Left hindlimb (tissue), 1 donor: ENCODE measurements at regions not wholly inside any gene's neighbourhood (a gene's known extent, or its start where the extent isn't known, plus 50 kb on each side); places are given as distances from the start of the nearest gene placed in this dataset.
"Not testable (repeated sequence)": the region's sequence is repeated elsewhere in the genome, so short reads cannot be mapped to it uniquely, and the experiment has no call there.

ENCODE experiments used
- DNase-seq: peaks from one replicate; pipeline ENCODE4 v3.0.0-alpha.2; 2018

- DNase-seq, result no peak
Measured at GRCh38 chr13:111064661-111065060, 50.4 kb upstream of the ARHGEF7 start.

DNA sequence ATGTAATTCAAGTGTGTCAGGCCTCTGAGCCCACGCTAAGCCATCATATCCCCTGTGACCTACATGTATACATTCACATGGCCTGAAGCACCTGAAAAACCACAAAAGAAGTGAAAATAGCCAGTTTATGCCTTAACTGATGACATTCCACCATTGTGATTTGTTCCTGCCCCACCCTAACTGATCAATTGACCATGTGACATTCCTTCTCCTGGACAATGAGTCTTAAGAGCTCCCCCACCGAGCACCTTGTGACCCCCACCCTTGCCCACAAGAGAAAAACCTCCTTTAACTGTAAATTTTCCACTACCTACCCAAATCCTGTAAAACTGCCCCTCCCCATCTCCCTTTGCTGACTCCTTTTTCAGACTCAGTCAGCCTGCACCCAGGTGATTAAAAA, 52.1 kb upstream of the ARHGEF7 start:
- DNase-seq, result no peak

GRCh38 chr13:111062305-111062704, 52.8 kb upstream of the ARHGEF7 start:
- no peak for DNase-seq

- no peak for DNase-seq
Measured at GRCh38 chr13:111061358-111062045, 53.6 kb upstream of the ARHGEF7 start.

GRCh38 chr13:111060237-111060919, 54.7 kb upstream of the ARHGEF7 start:
- DNase-seq, result no peak

DNA sequence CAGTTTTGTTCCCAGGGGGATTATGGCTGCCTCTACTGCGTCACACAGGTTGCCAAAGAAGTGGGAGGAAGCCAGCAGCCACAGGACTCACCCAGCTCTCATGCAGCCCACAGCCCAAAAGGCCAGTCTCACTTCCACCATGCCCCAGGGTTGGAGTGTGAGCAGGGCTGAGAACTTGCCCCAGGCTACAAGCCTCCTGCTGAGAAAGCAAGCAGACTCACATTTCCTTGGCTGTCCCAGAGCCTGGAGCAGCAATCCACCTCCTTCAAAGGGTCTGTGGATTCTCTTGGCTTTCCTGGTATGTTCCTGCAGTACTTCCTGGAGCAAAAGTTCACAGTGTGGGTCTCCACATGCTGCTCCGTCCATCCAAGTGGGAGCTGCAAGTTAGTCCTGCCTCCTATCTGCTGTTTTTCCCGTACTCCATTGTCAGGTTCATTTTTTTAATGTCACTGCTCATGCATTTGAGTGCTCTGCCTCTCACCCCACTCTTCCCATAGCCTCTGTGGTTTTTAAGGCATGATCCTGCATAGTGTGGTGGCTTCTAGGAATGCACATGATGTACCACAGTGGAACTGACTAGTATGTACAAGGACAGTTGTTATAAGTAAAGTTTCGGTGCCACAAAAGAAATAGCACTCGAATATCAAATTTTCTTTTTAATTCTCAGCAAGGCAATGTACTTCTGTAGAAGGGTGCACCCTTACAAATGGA, 56.2 kb upstream of the ARHGEF7 start:
- DNase-seq, result no peak

DNA sequence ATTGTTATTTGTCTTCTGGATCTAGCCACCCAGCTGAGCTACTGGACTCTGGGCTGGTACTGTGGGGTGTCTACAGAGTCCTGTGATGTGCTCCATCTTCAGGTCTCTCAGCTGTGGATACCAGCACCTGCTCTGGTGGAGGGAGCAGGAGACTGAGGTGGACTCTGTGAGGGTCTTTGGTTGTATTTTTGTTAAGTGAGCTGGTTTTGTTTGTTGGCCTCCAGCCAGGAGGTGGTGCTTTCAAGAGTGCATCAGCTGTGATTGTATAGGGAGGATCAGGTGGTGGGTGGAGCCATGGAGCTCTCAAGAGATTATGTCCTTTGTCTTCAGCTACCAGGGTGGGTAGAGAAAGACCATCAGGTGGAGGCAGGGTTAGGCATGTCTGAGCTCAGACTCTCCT, 56.8 kb upstream of the ARHGEF7 start:
- not testable (repeated sequence) for DNase-seq

GRCh38 chr13:111051726-111052232, 63.3 kb upstream of the ARHGEF7 start:
- not testable (repeated sequence) for DNase-seq

DNA sequence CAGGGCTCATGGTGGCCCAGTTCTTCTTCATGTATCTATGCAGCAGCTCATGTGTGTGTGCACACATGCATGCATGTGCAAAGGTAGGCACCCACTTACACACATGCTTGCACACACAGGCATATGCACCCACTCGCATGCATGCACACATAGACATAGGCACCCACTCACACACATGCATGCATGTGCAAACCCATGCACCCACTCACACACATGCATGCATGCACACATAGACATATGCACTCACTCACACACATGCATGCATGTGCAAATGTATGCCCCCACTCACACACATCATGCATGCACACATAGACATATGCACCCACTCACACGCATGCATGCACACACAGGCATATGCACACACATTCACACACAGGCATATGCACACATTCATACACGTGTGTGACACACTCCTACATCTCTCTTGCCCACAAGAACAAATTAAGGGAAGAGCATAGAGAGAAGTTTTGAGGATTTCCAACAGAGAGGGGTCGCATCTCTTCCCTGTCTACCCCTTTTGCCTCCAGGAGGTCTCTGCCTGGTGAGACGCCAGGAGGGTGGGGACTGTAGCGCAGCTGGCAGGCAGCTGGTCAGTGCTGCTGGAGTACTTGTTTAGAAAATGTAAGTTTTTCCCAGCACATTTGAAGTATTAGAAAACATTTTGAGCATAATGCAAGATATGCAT, 63.9 kb upstream of the ARHGEF7 start:
- DNase-seq, result no peak

DNA sequence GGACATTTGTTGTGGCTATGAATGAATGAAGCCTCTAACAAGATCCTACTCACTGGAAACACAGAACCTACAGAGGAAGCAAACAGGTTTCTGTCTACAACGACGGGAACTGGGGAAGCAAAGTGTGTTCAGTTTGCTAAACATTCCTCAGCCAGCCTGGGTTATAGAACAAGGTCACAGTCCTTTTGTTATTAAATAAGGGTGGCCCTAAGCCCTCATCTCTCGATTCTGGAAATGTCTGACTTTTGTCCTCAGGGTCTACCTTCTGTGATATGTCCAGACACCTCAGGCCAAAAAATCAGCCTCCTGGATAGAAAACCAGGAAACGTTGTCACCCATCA, 64.6 kb upstream of the ARHGEF7 start:
- no peak for DNase-seq

DNA sequence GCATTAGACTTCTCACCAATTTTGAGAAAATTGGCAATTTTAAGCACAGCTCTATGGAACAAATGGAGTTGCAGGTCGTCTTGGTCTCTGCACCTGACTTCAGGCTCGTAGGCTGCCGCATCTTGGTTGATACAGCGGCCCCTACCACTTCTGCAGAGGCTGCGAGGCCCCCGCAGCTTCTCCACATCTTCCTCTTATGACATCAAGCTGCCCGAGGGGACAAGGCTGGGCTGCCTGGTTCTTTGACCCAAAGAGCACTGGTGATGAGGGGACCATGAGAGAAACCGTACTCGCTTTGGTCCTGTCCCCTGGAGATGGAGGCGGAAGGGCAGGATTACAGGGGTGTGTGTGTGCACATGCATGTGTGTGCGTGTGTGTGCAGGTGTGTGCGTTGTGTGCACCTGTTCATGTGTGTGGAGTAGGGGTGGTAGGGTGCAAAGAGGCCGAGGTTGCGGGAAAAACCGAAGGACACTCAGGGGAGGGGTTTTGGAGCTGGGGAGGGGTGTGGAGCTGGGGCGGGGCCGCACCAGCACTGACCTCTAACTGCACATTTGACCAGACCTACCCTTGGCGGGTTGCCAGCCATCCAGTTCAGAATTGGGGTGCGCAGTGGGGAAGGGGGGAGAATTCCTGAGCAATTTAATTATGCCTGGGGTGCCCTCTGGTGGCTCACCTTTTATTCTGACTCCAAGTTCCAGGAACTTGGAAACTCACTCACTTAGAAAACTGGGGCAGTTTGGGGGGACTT, 65.1 kb upstream of the ARHGEF7 start:
- DNase-seq, result no peak

- no peak for DNase-seq
Measured at GRCh38 chr13:111048387-111048786, 66.7 kb upstream of the ARHGEF7 start.

DNA sequence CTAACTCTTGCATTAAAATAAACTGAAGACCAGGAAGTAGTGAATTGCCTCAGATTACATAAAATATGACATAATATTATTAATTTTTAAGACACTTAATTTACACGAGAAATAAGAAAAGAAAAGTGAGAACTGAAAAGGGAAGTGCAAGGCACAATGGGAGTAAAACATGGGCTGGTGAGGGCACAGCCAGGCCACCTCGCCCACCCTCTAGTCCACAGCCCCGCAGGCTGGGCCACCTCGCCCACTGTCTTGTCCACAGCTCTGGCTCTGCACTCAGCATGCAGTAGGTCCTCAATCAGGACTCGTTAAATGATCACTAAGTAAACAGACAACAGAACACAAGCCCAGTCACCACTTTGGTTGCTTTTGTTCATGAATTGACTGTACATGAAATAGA, 67.8 kb upstream of the ARHGEF7 start:
- DNase-seq, result no peak

GRCh38 chr13:111046590-111047141, 68.4 kb upstream of the ARHGEF7 start:
- peak; percentile 67 for DNase-seq

GRCh38 chr13:111045170-111045569, 69.9 kb upstream of the ARHGEF7 start:
- DNase-seq, result no peak

- no peak for DNase-seq
Measured at GRCh38 chr13:111044087-111044830, 70.9 kb upstream of the ARHGEF7 start.

DNA sequence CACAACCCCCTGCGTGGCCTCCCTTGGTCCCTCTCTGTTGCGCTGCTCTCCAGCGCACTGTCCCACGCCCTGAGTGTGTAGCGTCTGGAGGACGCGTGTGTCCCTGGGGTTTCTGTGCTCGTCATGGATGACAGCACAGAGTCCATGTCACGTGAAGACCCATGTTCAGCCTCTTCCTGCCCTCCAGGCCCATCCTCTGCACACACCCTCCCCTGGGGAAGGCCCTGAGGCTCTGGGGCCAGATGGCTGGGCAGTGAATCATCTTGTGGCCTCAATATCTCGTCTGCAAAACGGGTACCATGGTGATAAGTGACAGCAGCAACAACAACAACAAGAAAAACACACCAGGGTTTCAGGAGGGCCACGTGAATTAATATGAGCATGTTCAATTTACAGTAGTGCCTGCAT, 71.5 kb upstream of the ARHGEF7 start:
- DNase-seq, result no peak

- no peak for DNase-seq
Measured at GRCh38 chr13:111042661-111043226, 72.4 kb upstream of the ARHGEF7 start.

DNA sequence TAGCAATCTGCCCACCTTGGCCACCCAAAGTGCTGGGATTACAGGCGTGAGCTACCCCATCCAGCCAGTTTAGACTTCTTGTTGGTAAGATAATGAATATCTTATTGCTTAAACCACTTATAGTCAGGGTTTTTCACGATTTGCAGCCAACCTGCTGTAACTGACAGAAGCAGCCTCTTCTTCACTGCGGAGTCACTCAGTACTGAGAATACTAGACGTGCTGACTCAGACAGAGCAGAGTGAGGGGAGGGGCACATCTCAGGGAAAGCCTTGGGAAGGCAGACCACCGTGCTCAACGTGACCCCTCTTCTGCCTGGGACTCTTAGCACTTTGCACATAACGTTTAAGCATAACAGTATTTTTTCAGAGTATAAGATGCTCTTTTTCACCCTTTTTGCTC, 74.3 kb upstream of the ARHGEF7 start:
- DNase-seq, result no peak

DNA sequence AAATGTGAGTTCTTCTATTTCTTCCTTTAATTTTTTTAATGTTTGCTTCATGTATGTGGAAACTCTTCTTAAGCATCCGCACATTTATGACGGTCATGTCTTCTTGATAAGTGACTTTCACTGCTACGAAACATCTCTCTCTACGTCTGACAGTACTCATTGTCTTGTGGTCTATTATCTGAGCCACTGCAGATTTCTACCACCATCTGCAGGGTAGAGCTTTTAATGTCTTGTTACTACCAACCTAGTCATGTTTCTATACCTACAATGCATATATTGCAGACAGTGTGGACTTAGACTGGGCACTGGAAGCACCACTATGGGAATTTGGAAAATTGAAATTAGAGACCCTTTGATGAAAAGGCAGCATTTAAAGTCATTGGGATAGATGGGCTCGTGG, 75.4 kb upstream of the ARHGEF7 start:
- DNase-seq, result no peak

DNA sequence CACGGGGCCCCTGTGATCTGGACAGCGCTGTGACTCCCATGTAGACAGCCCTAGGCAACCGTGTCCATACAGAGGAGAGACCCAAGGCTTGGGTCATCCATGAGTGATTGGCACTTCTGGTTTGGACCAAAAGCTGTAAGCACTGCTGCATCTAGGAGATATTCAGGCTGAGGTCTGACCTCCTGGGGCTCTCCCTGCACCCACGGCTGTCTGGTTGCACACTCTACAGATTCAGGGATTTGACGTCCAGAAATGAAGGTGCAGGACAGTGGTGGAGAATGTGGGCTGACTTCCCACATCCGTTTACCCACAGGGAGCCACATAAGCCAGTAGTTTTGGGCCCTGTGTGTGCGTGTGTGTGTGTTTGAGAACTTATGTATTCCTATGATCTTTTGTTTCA, 76.2 kb upstream of the ARHGEF7 start:
- DNase-seq, result no peak
